ENCODE measurements at regions not wholly inside any gene's neighbourhood (a gene's known extent, or its start where the extent isn't known, plus 50 kb on each side); places are given as distances from the start of the nearest gene placed in this dataset.

- H3K23ac ChIP-seq (ENCODE audit: insufficient read length) = no peak overlapping the region
- H3K4me2 ChIP-seq (ENCODE audit: insufficient read depth in 1 of 2, low read depth in 2 of 2, low read length in 2 of 2) = no peak overlapping the region
- FAIRE-seq (no peak), DNase-seq (ENCODE audit: low read depth in 1 of 2, low spot score in 2 of 2) (no peak)
- H2BK20ac ChIP-seq (ENCODE audit: low read length) = no peak overlapping the region
- H2BK15ac ChIP-seq (ENCODE audit: low read length) = no peak overlapping the region
- no peak overlapping the region for H3K4me3 ChIP-seq (ENCODE audit: extremely low read depth in 1 of 4, insufficient read depth in 2 of 4, low read depth in 3 of 4, low read length in 4 of 4)
- no peaks in the 10 kb centered on the region for H4K20me1 ChIP-seq (replicated peaks in 1 of 2; ENCODE audit: control insufficient read depth in 1 of 2, insufficient read depth in 2 of 2, low read length in 2 of 2)
- TF ChIP-seq EP300 (IDR thresholded peaks at IDR 0.05; ENCODE audit: borderline replicate concordance in 1 of 2, low read depth in 2 of 2, low read length in 2 of 2) = no peak
- TF ChIP-seq TAF7 (optimal IDR thresholded peaks at IDR 0.05; ENCODE audit: borderline replicate concordance, low read depth, low read length) = no peak
- TF ChIP-seq TEAD4 (IDR thresholded peaks at IDR 0.05; ENCODE audit: low read depth, low read length) = no peak
- TF ChIP-seq SIX5 (IDR thresholded peaks at IDR 0.05; ENCODE audit: low read depth, low read length) = no peak
- TF ChIP-seq USF2 (IDR thresholded peaks at IDR 0.05; ENCODE audit: low read length) = no peak
- no peaks in the 10 kb centered on the region for H3K79me2 ChIP-seq (ENCODE audit: control insufficient read depth in 1 of 2, insufficient read depth in 2 of 2, low read length in 2 of 2)
- H3K9me3 ChIP-seq (ENCODE audit: insufficient read depth in 2 of 2, low read depth in 1 of 2, low read length in 1 of 2) = peaks cover 5 to 15% of the 10 kb centered on the region in 2 experiments; a peak in 2 of 4 replicates
- no peaks in the 10 kb centered on the region for H3K79me1 ChIP-seq (ENCODE audit: low read depth, low read length)
- CTCF ChIA-PET (ENCODE audit: partially characterized antibody) = interaction anchor here (1.0 to 1.1 kb wide), 3 partner anchors 9 to 16 kb away, joined by 3 to 5 read pairs (median 3); no protein-coding TSS in a partner anchor
- H2BK5ac ChIP-seq (ENCODE audit: low read depth, low read length) = no peak overlapping the region
- H3K4me1 ChIP-seq (replicated peaks in 1 of 4; ENCODE audit: control insufficient read depth in 3 of 4, insufficient read depth in 4 of 4, low read length in 3 of 4) = no peaks in the 10 kb centered on the region
- no peak overlapping the region for H2BK12ac ChIP-seq (ENCODE audit: low read depth, low read length)
- 87% methylated on average over 12 of the region's 12 CpGs; no CpG with 5 or more reads in 1 of the 2 experiments for WGBS, 2 experiments (ENCODE audit: extremely low coverage in 1 of 2, insufficient coverage in 1 of 2, insufficient read length in 1 of 2, insufficient replicate concordance in 2 of 2, low coverage in 1 of 2, low lambda C conversion rate in 2 of 2, missing lambda C conversion rate in 1 of 2)
- no peak overlapping the region for H3K56ac ChIP-seq (replicated peaks; ENCODE audit: insufficient read length, low read depth, low read length)
- H3K18ac ChIP-seq (ENCODE audit: extremely low read depth, low read length) = no peak overlapping the region
- POLR2A ChIA-PET (ENCODE audit: partially characterized antibody) = no interaction called here
- H4K8ac ChIP-seq (ENCODE audit: extremely low read depth, insufficient read depth, low read length) = no peak overlapping the region
- H4K5ac ChIP-seq (ENCODE audit: insufficient read length, low read depth, low read length) = no peak overlapping the region
- H3K27me3 ChIP-seq (replicated peaks in 1 of 4; ENCODE audit: control insufficient read depth in 3 of 4, extremely low read depth in 1 of 4, insufficient read depth in 3 of 4, low read length in 3 of 4) = no peaks in the 10 kb centered on the region
- H2BK120ac ChIP-seq (replicated peaks; ENCODE audit: low read depth, low read length) = no peak overlapping the region
- no peak overlapping the region for H4K91ac ChIP-seq (replicated peaks; ENCODE audit: insufficient read length, low read length)
- no peak overlapping the region for H3K27ac ChIP-seq (ENCODE audit: low read depth, low read length)
- H2AFZ ChIP-seq (ENCODE audit: low read length) = no peak overlapping the region
- no peak overlapping the region for H3K4ac ChIP-seq (replicated peaks; ENCODE audit: insufficient read length, low read depth, low read length)
- H3K23me2 ChIP-seq (ENCODE audit: low read depth, low read length) = no peaks in the 10 kb centered on the region
- H3K36me3 ChIP-seq (ENCODE audit: control insufficient read depth in 2 of 4, insufficient read depth in 4 of 4, low read length in 3 of 4) = no peaks in the 10 kb centered on the region
- no peak overlapping the region for H3K9ac ChIP-seq (replicated peaks in 1 of 4; ENCODE audit: extremely low read depth in 1 of 4, low read depth in 3 of 4, low read length in 3 of 4)
- no peak overlapping the region for H3K14ac ChIP-seq (ENCODE audit: insufficient read length)
- no peak overlapping the region for H2AK5ac ChIP-seq (ENCODE audit: low read depth, low read length)
Measured at GRCh38 chr7:34309116-34309515, 348.9 kb upstream of the NPSR1 start.

All from H1 (cell line).